GM12878 (cell line): ENCODE measurements at regions not wholly inside any gene's neighbourhood (a gene's known extent, or its start where the extent isn't known, plus 50 kb on each side); places are given as distances from the start of the nearest gene placed in this dataset.

ENCODE experiments used
- ATAC-seq: fragments of 200-7000 bp; cut with Tn5 transposase; 3 replicates; pipeline ENCODE4 v1.9.1; 2020; ENCODE audit warnings: mild to moderate bottlenecking, moderate library complexity
- BruUV-seq: library from RNA; stranded (reverse); fragments of 400-500 nt; replicated peaks from 2 replicates; lab custom pipeline; 2021; lab: Mats Ljungman, UMichigan
- CTCF ChIA-PET: fragments of 300-600 bp; sonication (Branson Sonifier 250); formaldehyde crosslinking; extraction: SDS; loops from one replicate; lab custom pipeline; 2021; ENCODE audit warnings: inconsistent platforms; lab: Yijun Ruan, JAX
- POLR2A ChIA-PET: fragments of 350-600 bp; formaldehyde crosslinking; extraction: SDS; loops from one replicate; lab custom pipeline; 2021; ENCODE audit warnings: inconsistent platforms; lab: Charles Lee
- RAD21 ChIA-PET: fragments of 300-600 bp; sonication (Branson Sonifier 250); formaldehyde crosslinking; loops from one replicate; lab custom pipeline; 2023; ENCODE audit warnings: antibody characterized with exemption; ENCODE audit not compliant: unreplicated experiment; lab: Charles Lee
- SMC1A ChIA-PET: fragments of 300-600 bp; sonication (Branson Sonifier 250); formaldehyde crosslinking; loops from one replicate; lab custom pipeline; 2023; ENCODE audit not compliant: unreplicated experiment, uncharacterized antibody; lab: Charles Lee
- DNase-seq: peaks from one replicate; pipeline ENCODE4 v3.0.0-alpha.2; 2011; ENCODE audit warnings: low read depth, low spot score
- FAIRE-seq: peaks from 3 replicates; lab custom pipeline; 2011; peaks lifted over from hg19 to GRCh38; lab: Jason Lieb, UNC
- H2AFZ ChIP-seq: 2 replicates; pipeline ENCODE4 v1.6.0; 2011; ENCODE audit warnings: low read depth, low read length, control low read depth; ENCODE audit not compliant: control insufficient read depth
- H3K27ac ChIP-seq: 2 replicates; pipeline ENCODE4 v1.5.1; 2011; ENCODE audit warnings: control low read depth; ENCODE audit not compliant: control insufficient read depth, insufficient read depth
- H3K27me3 ChIP-seq, 2 experiments: replicated peaks in 1 of 2; 2 replicates each; pipeline versions ENCODE4 v1.6.0 to v1.6.1; 2011; ENCODE audit warnings: low read length in 1 of 2; ENCODE audit not compliant: control insufficient read depth in 2 of 2, insufficient read depth in 2 of 2
- H3K36me3 ChIP-seq, 2 experiments: 2 replicates each; pipeline ENCODE4 v1.5.1; 2011; ENCODE audit warnings: low read length in 1 of 2; ENCODE audit not compliant: control insufficient read depth in 2 of 2, insufficient read depth in 2 of 2
- H3K4me1 ChIP-seq: 2 replicates; pipeline ENCODE4 v1.6.1; 2011; ENCODE audit warnings: mild to moderate bottlenecking, low read length, moderate library complexity, mixed read lengths; ENCODE audit not compliant: control insufficient read depth, insufficient read depth
- H3K4me2 ChIP-seq: 2 replicates; pipeline ENCODE4 v1.6.0; 2011; ENCODE audit warnings: control low read depth; ENCODE audit not compliant: control insufficient read depth, insufficient read depth
- H3K4me3 ChIP-seq: fragments of 200-600 bp; sonication (generic); 2 replicates; pipeline ENCODE4 v1.5.1; 2016
- H3K79me2 ChIP-seq: 2 replicates; pipeline ENCODE4 v1.6.0; 2011; ENCODE audit warnings: low read length; ENCODE audit not compliant: control insufficient read depth, insufficient read depth
- H3K9ac ChIP-seq: 2 replicates; pipeline ENCODE4 v1.8.0; 2011; ENCODE audit warnings: low read length, control low read depth, mixed read lengths; ENCODE audit not compliant: control insufficient read depth, insufficient read depth
- H3K9me3 ChIP-seq: replicated peaks from 3 replicates; pipeline ENCODE4 v1.5.1; 2011; ENCODE audit warnings: mild to moderate bottlenecking, low read length; ENCODE audit not compliant: control insufficient read depth, insufficient read depth
- H4K20me1 ChIP-seq: 2 replicates; pipeline ENCODE4 v1.6.0; 2011; ENCODE audit not compliant: control insufficient read depth, insufficient read depth
- CBX5 ChIP-seq: sonication (generic); IDR thresholded peaks from 2 replicates; pipeline ENCODE4 v1.6.1; 2016; ENCODE audit warnings: low read depth, moderate library complexity, mild to moderate bottlenecking, inconsistent platforms
- ETV6 ChIP-seq, 2 experiments: fragments of 450-650 bp in 1 of 2; IDR thresholded peaks in 1 of 2; conservative IDR thresholded peaks in 1 of 2; 2 replicates each; pipeline ENCODE4 v1.6.1; 2014; ENCODE audit warnings: antibody characterized with exemption in 1 of 2, borderline replicate concordance in 1 of 2, low read depth in 1 of 2, mild to moderate bottlenecking in 1 of 2, moderate library complexity in 1 of 2
- HCFC1 ChIP-seq: fragments of 150-350 bp; IDR thresholded peaks from 2 replicates; pipeline ENCODE4 v1.6.1; 2014; ENCODE audit warnings: low read length
- IRF4 ChIP-seq: IDR thresholded peaks from 2 replicates; pipeline ENCODE4 v1.6.1; 2011; ENCODE audit warnings: low read depth, low read length
- KLF5 ChIP-seq: fragments of 450-650 bp; IDR thresholded peaks from 2 replicates; pipeline ENCODE4 v1.6.1; 2014; ENCODE audit warnings: mild to moderate bottlenecking; ENCODE audit not compliant: partially characterized antibody
- MXI1 ChIP-seq: fragments of 150-350 bp; IDR thresholded peaks from 2 replicates; pipeline ENCODE4 v1.6.1; 2011; ENCODE audit warnings: low read depth, mild to moderate bottlenecking, inconsistent platforms, low read length, improper control_type of control experiment
- NFYA ChIP-seq: IDR thresholded peaks from 2 replicates; pipeline ENCODE4 v1.6.1; 2011; ENCODE audit warnings: low read depth, mild to moderate bottlenecking, low read length, improper control_type of control experiment, borderline replicate concordance
- REST ChIP-seq: IDR thresholded peaks from 2 replicates; pipeline ENCODE4 v1.6.1; 2012; ENCODE audit warnings: mild to moderate bottlenecking, low read depth, low read length
- SMC3 ChIP-seq: IDR thresholded peaks from 2 replicates; pipeline ENCODE4 v1.6.1; 2011; ENCODE audit warnings: low read length, improper control_type of control experiment, borderline replicate concordance
- SP1 ChIP-seq: IDR thresholded peaks from one replicate; pipeline ENCODE4 v1.6.1; 2011; ENCODE audit warnings: low read depth, low read length
- SRF ChIP-seq, 2 experiments: IDR thresholded peaks; 2 replicates each; pipeline ENCODE4 v1.6.1; 2011; ENCODE audit warnings: low read depth in 2 of 2, low read length in 2 of 2, mild to moderate bottlenecking in 1 of 2, moderate library complexity in 1 of 2
- TCF3 ChIP-seq: IDR thresholded peaks from 2 replicates; pipeline ENCODE4 v1.6.1; 2012; ENCODE audit warnings: low read depth, mild to moderate bottlenecking, low read length, borderline replicate concordance; ENCODE audit not compliant: insufficient read depth
- ZNF622 ChIP-seq: fragments of 450-650 bp; IDR thresholded peaks from 2 replicates; pipeline ENCODE4 v1.6.1; 2017; ENCODE audit warnings: mild to moderate bottlenecking, inconsistent platforms
- WGBS: methylation state at CpG from one replicate; pipeline ENCODE4 v1.1.6; 2016; ENCODE audit warnings: low lambda C conversion rate; ENCODE audit not compliant: insufficient replicate concordance, insufficient coverage; ENCODE audit errors: missing lambda C conversion rate; 5-methylcytosine and 5-hydroxymethylcytosine counted together
- in situ Hi-C: fragments of 300-500 bp; cut with MboI; formaldehyde crosslinking; loops from 9 replicates; pipeline ENCODE4 v1.14.3; 2018; ENCODE audit warnings: mixed read lengths
- intact Hi-C: fragments of 100-400 bp; cut with micrococcal nuclease; formaldehyde crosslinking; loops from one replicate; pipeline ENCODE4 v1.14.2; 2022; ENCODE audit not compliant: unreplicated experiment
- TF ChIP-seq, protein P1 (sequence below): fragments of 450-650 bp; IDR thresholded peaks from 2 replicates; pipeline ENCODE4 v1.6.1; 2017; ENCODE audit warnings: mild to moderate bottlenecking, low read depth, inconsistent platforms; ENCODE audit not compliant: poor library complexity, severe bottlenecking
- TF ChIP-seq, protein P2 (sequence below): fragments of 450-650 bp; IDR thresholded peaks from 2 replicates; pipeline ENCODE4 v1.6.1; 2017; ENCODE audit warnings: antibody characterized with exemption, mild to moderate bottlenecking, moderate library complexity

DNA sequence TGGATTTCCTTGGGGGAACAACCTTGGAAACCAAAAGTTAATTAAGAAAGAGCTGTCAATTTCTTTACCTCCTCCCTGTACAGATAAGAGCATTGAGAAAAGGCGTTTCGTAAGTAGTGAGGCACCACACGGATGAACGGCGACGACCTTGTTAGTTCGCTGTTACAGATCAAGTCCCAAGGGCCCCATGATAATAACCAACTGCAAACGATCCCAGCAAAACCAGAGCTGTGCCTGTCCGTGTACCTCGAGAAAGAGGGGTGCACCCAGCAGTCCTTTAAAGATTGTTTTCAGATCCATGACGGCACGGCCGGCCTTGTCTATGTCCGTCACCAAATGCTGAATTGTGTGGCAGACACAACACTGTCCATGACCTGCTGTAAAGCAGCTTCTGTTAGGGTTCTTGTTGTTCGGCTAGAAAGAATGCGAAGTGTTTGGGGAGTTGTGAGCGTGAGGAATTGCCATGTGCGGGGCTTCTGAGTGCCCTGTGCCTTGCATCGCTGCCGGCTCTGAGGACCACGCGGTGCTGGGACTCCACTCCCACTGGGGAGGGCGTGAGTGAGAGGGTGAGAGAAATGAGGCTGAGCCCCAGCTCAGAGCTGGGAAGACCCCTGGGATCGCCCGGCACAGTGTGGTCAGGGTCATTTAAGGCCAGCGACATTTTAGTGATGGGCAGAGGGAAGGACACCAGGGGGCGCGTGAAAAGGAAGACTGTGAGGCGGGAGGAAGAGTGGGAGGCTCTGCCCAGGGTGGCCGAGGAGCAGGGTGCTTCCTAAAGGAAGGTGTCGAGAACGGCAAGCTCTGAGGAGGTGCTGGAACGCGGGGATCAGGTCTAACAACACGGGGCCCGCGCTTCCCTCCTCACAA, 136.8 kb upstream of the RPS6KA2 start:
- RAD21 ChIA-PET = no interaction called here
- Histone ChIP-seq H3K27me3 (no peaks in the 10 kb centered on the region), H3K27ac (no peak overlapping the region), H3K9me3 (no peaks in the 10 kb centered on the region), H2AFZ (no peak overlapping the region), H3K36me3 (no peaks in the 10 kb centered on the region), H3K4me2 (no peak overlapping the region), H3K4me3 (no peak overlapping the region), H4K20me1 (no peaks in the 10 kb centered on the region), H3K4me1 (no peaks in the 10 kb centered on the region), H3K79me2 (no peaks in the 10 kb centered on the region), H3K9ac (no peak overlapping the region)
- SMC1A ChIA-PET = no interaction called here
- BruUV-seq = no TSS peak
- WGBS = 73% methylated on average over 37 of the region's 37 CpGs
- intact Hi-C loops = no loop called here
- POLR2A ChIA-PET = no interaction called here
- no peak for DNase-seq
- in situ Hi-C loops = no loop called here
- no peak for ATAC-seq
- CTCF ChIA-PET = interaction anchor here (2.2 kb wide), 1 partner anchor 11 kb away, joined by 8 read pairs; no protein-coding TSS in a partner anchor
- no peak for FAIRE-seq
- TF ChIP-seq CBX5 (no peak), SP1 (no peak), SRF (IDR thresholded peaks at IDR 0.05; ENCODE audit: low read depth in 2 of 2, low read length in 2 of 2) (no peak), ETV6 (conservative IDR thresholded peaks at IDR 0.05 in 1 of 2, IDR thresholded peaks at IDR 0.05 in 1 of 2; ENCODE audit: borderline replicate concordance in 1 of 2, low read depth in 1 of 2) (no peak), KLF5 (no peak), HCFC1 (no peak), SMC3 (no peak), NFYA (no peak), ZNF622 (no peak), MXI1 (no peak), REST (no peak), TCF3 (no peak), IRF4 (no peak)
- TF ChIP-seq, protein P1, sequence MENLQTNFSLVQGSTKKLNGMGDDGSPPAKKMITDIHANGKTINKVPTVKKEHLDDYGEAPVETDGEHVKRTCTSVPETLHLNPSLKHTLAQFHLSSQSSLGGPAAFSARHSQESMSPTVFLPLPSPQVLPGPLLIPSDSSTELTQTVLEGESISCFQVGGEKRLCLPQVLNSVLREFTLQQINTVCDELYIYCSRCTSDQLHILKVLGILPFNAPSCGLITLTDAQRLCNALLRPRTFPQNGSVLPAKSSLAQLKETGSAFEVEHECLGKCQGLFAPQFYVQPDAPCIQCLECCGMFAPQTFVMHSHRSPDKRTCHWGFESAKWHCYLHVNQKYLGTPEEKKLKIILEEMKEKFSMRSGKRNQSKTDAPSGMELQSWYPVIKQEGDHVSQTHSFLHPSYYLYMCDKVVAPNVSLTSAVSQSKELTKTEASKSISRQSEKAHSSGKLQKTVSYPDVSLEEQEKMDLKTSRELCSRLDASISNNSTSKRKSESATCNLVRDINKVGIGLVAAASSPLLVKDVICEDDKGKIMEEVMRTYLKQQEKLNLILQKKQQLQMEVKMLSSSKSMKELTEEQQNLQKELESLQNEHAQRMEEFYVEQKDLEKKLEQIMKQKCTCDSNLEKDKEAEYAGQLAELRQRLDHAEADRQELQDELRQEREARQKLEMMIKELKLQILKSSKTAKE = no peak
- TF ChIP-seq, protein P2, sequence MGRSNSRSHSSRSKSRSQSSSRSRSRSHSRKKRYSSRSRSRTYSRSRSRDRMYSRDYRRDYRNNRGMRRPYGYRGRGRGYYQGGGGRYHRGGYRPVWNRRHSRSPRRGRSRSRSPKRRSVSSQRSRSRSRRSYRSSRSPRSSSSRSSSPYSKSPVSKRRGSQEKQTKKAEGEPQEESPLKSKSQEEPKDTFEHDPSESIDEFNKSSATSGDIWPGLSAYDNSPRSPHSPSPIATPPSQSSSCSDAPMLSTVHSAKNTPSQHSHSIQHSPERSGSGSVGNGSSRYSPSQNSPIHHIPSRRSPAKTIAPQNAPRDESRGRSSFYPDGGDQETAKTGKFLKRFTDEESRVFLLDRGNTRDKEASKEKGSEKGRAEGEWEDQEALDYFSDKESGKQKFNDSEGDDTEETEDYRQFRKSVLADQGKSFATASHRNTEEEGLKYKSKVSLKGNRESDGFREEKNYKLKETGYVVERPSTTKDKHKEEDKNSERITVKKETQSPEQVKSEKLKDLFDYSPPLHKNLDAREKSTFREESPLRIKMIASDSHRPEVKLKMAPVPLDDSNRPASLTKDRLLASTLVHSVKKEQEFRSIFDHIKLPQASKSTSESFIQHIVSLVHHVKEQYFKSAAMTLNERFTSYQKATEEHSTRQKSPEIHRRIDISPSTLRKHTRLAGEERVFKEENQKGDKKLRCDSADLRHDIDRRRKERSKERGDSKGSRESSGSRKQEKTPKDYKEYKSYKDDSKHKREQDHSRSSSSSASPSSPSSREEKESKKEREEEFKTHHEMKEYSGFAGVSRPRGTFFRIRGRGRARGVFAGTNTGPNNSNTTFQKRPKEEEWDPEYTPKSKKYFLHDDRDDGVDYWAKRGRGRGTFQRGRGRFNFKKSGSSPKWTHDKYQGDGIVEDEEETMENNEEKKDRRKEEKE = no peak
